Naive thymus-derived CD4-positive, alpha-beta T cell (primary cell): ENCODE measurements at regions not wholly inside any gene's neighbourhood (a gene's known extent, or its start where the extent isn't known, plus 50 kb on each side); places are given as distances from the start of the nearest gene placed in this dataset.

Source experiments
- ATAC-seq: fragments of 150-1000 bp; cut with Tn5 transposase; 2 replicates; pipeline ENCODE4 v1.10.0; 2021; ENCODE audit warnings: mild to moderate bottlenecking, moderate library complexity
- CTCF ChIA-PET: fragments of 350-600 bp; sonication (Branson Sonifier 250); formaldehyde crosslinking; loops from one replicate; lab custom pipeline; 2021; ENCODE audit warnings: antibody characterized with exemption; lab: Charles Lee
- POLR2A ChIA-PET: fragments of 350-600 bp; sonication (Branson Sonifier 250); formaldehyde crosslinking; loops from one replicate; lab custom pipeline; 2021; ENCODE audit warnings: antibody characterized with exemption, inconsistent platforms; lab: Charles Lee
- DNase-seq, 9 donors: peaks; one replicate each; pipeline versions ENCODE4 v3.0.0 to v3.0.0-alpha.2; 2020 to 2022; ENCODE audit warnings: mixed read lengths in 1 of 9
- H3K27ac ChIP-seq: one replicate; pipeline ENCODE4 v1.7.0; 2013; ENCODE audit warnings: mild to moderate bottlenecking, low read depth, low read length, moderate library complexity
- H3K27me3 ChIP-seq, 2 donors: one replicate each; pipeline ENCODE4 v1.7.0; 2013; ENCODE audit warnings: low read length in 2 of 2, mild to moderate bottlenecking in 2 of 2, moderate library complexity in 2 of 2; ENCODE audit not compliant: control insufficient read depth in 2 of 2, insufficient read depth in 2 of 2
- H3K36me3 ChIP-seq, 3 experiments: 1 replicate in 2 of 3; 2 replicates in 1 of 3; pipeline ENCODE4 v1.7.0; 2013; ENCODE audit warnings: low read length in 3 of 3, mild to moderate bottlenecking in 3 of 3, moderate library complexity in 1 of 3; ENCODE audit not compliant: insufficient read depth in 3 of 3, control insufficient read depth in 2 of 3
- H3K4me1 ChIP-seq, 2 donors: one replicate each; pipeline ENCODE4 v1.7.0; 2013; ENCODE audit warnings: low read length in 2 of 2, mild to moderate bottlenecking in 2 of 2, moderate library complexity in 1 of 2; ENCODE audit not compliant: control insufficient read depth in 2 of 2, insufficient read depth in 2 of 2
- H3K4me3 ChIP-seq: 2 replicates; pipeline ENCODE4 v1.7.0; 2013; ENCODE audit warnings: mild to moderate bottlenecking, low read length
- H3K9me3 ChIP-seq, 3 experiments: 1 replicate in 2 of 3; 2 replicates in 1 of 3; pipeline ENCODE4 v1.7.0; 2013; ENCODE audit warnings: low read length in 3 of 3; ENCODE audit not compliant: control insufficient read depth in 2 of 3
- H3K27ac Mint-ChIP-seq, 9 donors: one replicate each; pipeline ENCODE4 v1.8.0; 2020 to 2022; ENCODE audit warnings: mixed read lengths in 9 of 9, mild to moderate bottlenecking in 8 of 9, moderate library complexity in 5 of 9, inconsistent platforms in 2 of 9
- H3K27me3 Mint-ChIP-seq, 5 donors: one replicate each; pipeline ENCODE4 v1.8.0; 2021 to 2022; ENCODE audit warnings: mixed read lengths in 5 of 5, mild to moderate bottlenecking in 1 of 5
- H3K36me3 Mint-ChIP-seq, 5 donors: one replicate each; pipeline ENCODE4 v1.8.0; 2020 to 2022; ENCODE audit warnings: mixed read lengths in 5 of 5, mild to moderate bottlenecking in 3 of 5, inconsistent platforms in 1 of 5
- H3K4me1 Mint-ChIP-seq, 7 donors: one replicate each; pipeline ENCODE4 v1.8.0; 2020 to 2022; ENCODE audit warnings: mixed read lengths in 7 of 7, mild to moderate bottlenecking in 3 of 7, inconsistent platforms in 1 of 7
- H3K4me3 Mint-ChIP-seq, 10 donors: one replicate each; pipeline ENCODE4 v1.8.0; 2020 to 2022; ENCODE audit warnings: mild to moderate bottlenecking in 10 of 10, mixed read lengths in 10 of 10, moderate library complexity in 6 of 10, inconsistent platforms in 2 of 10
- H3K9me3 Mint-ChIP-seq, 11 donors: one replicate each; pipeline ENCODE4 v1.8.0; 2020 to 2022; ENCODE audit warnings: mixed read lengths in 11 of 11, mild to moderate bottlenecking in 4 of 11, inconsistent platforms in 1 of 11, moderate library complexity in 1 of 11
- intact Hi-C, 2 donors: fragments of 100-400 bp; cut with micrococcal nuclease; formaldehyde crosslinking; loops; one replicate each; pipeline ENCODE4 v1.15.1; 2023

- no peak for DNase-seq
- H3K9me3 Mint-ChIP-seq, result no peaks in the 10 kb centered on the region
- no peak overlapping the region for H3K4me3 Mint-ChIP-seq
- ATAC-seq, result no peak
- Histone ChIP-seq H3K36me3 (no peaks in the 10 kb centered on the region), H3K4me3 (no peak overlapping the region), H3K27me3 (no peaks in the 10 kb centered on the region), H3K4me1 (no peaks in the 10 kb centered on the region), H3K9me3 (no peaks in the 10 kb centered on the region), H3K27ac (no peak overlapping the region)
- CTCF ChIA-PET, result no interaction called here
- intact Hi-C loops, result no loop called here
- POLR2A ChIA-PET, result no interaction called here
- H3K27ac Mint-ChIP-seq, result no peak overlapping the region
- peaks cover 0 to 10% (median 0%) of the 10 kb centered on the region in 7 donors for H3K4me1 Mint-ChIP-seq
- H3K27me3 Mint-ChIP-seq, result peaks cover 13 to 40% (median 22%) of the 10 kb centered on the region in 5 donors
- H3K36me3 Mint-ChIP-seq, result no peaks in the 10 kb centered on the region
Observed at GRCh38 chr12:93059288-93059687, 130.2 kb upstream of the EEA1 start.

GRCh38 chr12:93059925-93060665 lies 131.0 kb upstream of the EEA1 start:
- H3K27me3 Mint-ChIP-seq, result peaks cover 10 to 45% (median 28%) of the 10 kb centered on the region in 5 donors
- intact Hi-C loops, result no loop called here
- no peak overlapping the region for H3K4me3 Mint-ChIP-seq
- peaks cover 0 to 10% (median 0%) of the 10 kb centered on the region in 7 donors for H3K4me1 Mint-ChIP-seq
- ChIA-PET POLR2A (no interaction called here), CTCF (no interaction called here)
- Histone ChIP-seq H3K36me3 (no peaks in the 10 kb centered on the region), H3K27ac (no peak overlapping the region), H3K27me3 (no peaks in the 10 kb centered on the region), H3K4me3 (no peak overlapping the region), H3K9me3 (no peaks in the 10 kb centered on the region), H3K4me1 (no peaks in the 10 kb centered on the region)
- ATAC-seq, result peak; percentile 67
- H3K36me3 Mint-ChIP-seq, result no peaks in the 10 kb centered on the region
- no peaks in the 10 kb centered on the region for H3K9me3 Mint-ChIP-seq
- DNase-seq, result no peak
- no peak overlapping the region for H3K27ac Mint-ChIP-seq

GRCh38 chr12:93060666-93061472 lies 131.8 kb upstream of the EEA1 start:
- no peaks in the 10 kb centered on the region for H3K9me3 ChIP-seq
- no peaks in the 10 kb centered on the region for H3K9me3 Mint-ChIP-seq
- intact Hi-C loops, result no loop called here
- DNase-seq, result no peak
- H3K27me3 Mint-ChIP-seq, result peaks cover 8 to 41% (median 28%) of the 10 kb centered on the region in 5 donors
- ChIA-PET POLR2A (no interaction called here), CTCF (no interaction called here)
- no peak overlapping the region for H3K4me3 Mint-ChIP-seq
- no peaks in the 10 kb centered on the region for H3K36me3 Mint-ChIP-seq
- no peaks in the 10 kb centered on the region for H3K27me3 ChIP-seq
- peaks cover 0 to 10% (median 0%) of the 10 kb centered on the region in 7 donors for H3K4me1 Mint-ChIP-seq
- no peak overlapping the region for H3K27ac Mint-ChIP-seq
- H3K36me3 ChIP-seq, result no peaks in the 10 kb centered on the region
- no peak overlapping the region for H3K27ac ChIP-seq
- no peak for ATAC-seq
- no peak overlapping the region for H3K4me3 ChIP-seq
- no peaks in the 10 kb centered on the region for H3K4me1 ChIP-seq

- intact Hi-C loops, result no loop called here
- POLR2A ChIA-PET, result no interaction called here
Observed at GRCh38 chr12:93061473-93062419, 132.7 kb upstream of the EEA1 start.

DNA sequence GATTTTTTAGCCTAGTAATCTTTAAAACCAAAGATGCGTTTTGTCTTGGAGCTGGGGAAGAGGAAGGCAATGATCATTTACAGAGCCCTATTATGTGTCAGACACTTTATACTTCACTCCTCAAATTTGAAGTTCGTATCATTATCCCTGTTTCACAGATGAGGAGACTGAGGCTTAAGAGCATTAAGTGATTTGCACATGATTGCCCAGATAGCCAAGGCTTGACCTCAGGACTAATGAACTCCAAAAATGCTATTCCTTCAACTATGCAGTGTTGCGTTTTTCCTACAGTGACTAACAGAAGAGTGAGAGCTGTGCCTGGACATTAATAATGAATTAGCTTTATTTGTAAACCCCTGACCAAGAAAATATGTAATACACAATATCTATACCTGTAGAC lies 136.8 kb upstream of the EEA1 start:
- intact Hi-C loops, result no loop called here
- H3K27me3 ChIP-seq, result no peaks in the 10 kb centered on the region
- peaks cover 7 to 30% (median 21%) of the 10 kb centered on the region in 5 donors for H3K27me3 Mint-ChIP-seq
- peaks cover 0 to 2% (median 0%) of the 10 kb centered on the region in 7 donors for H3K4me1 Mint-ChIP-seq
- DNase-seq, result no peak
- no peaks in the 10 kb centered on the region for H3K9me3 Mint-ChIP-seq
- ChIA-PET CTCF (no interaction called here), POLR2A (no interaction called here)
- no peak overlapping the region for H3K4me3 ChIP-seq
- no peak for ATAC-seq
- no peaks in the 10 kb centered on the region for H3K36me3 Mint-ChIP-seq
- no peaks in the 10 kb centered on the region for H3K4me1 ChIP-seq
- H3K4me3 Mint-ChIP-seq, result no peak overlapping the region
- no peak overlapping the region for H3K27ac ChIP-seq
- no peak overlapping the region for H3K27ac Mint-ChIP-seq
- H3K36me3 ChIP-seq, result no peaks in the 10 kb centered on the region
- no peaks in the 10 kb centered on the region for H3K9me3 ChIP-seq

More at GRCh38 chr12:93061473-93062419, 132.7 kb upstream of the EEA1 start:
- Mint-ChIP-seq H3K27ac (no peak overlapping the region), H3K27me3 (peaks cover 8 to 35% (median 21%) of the 10 kb centered on the region in 5 donors), H3K4me3 (no peak overlapping the region), H3K9me3 (no peaks in the 10 kb centered on the region), H3K4me1 (peaks cover 0 to 10% (median 0%) of the 10 kb centered on the region in 7 donors), H3K36me3 (no peaks in the 10 kb centered on the region)
- DNase-seq, result no peak
- no peaks in the 10 kb centered on the region for H3K36me3 ChIP-seq
- no peak overlapping the region for H3K27ac ChIP-seq
- H3K27me3 ChIP-seq, result no peaks in the 10 kb centered on the region
- CTCF ChIA-PET, result no interaction called here
- no peaks in the 10 kb centered on the region for H3K9me3 ChIP-seq
- no peak for ATAC-seq
- H3K4me1 ChIP-seq, result no peaks in the 10 kb centered on the region
- no peak overlapping the region for H3K4me3 ChIP-seq

- Histone ChIP-seq H3K27ac (no peak overlapping the region), H3K9me3 (no peaks in the 10 kb centered on the region), H3K4me3 (no peak overlapping the region), H3K36me3 (no peaks in the 10 kb centered on the region), H3K27me3 (no peaks in the 10 kb centered on the region), H3K4me1 (no peaks in the 10 kb centered on the region)
- Mint-ChIP-seq H3K27me3 (peaks cover 0 to 9% (median 6%) of the 10 kb centered on the region in 5 donors), H3K4me1 (no peaks in the 10 kb centered on the region), H3K4me3 (no peak overlapping the region), H3K36me3 (no peaks in the 10 kb centered on the region), H3K27ac (no peak overlapping the region), H3K9me3 (peaks cover 0 to 2% (median 0%) of the 10 kb centered on the region in 11 donors)
- POLR2A ChIA-PET, result no interaction called here
- ATAC-seq, result no peak
- CTCF ChIA-PET, result no interaction called here
- no peak for DNase-seq
- intact Hi-C loops, result no loop called here
Observed at GRCh38 chr12:93072340-93072739, 143.2 kb upstream of the EEA1 start.
